Right ventricle myocardium inferior (tissue), 1 donor: ENCODE measurements at regions not wholly inside any gene's neighbourhood (a gene's known extent, or its start where the extent isn't known, plus 50 kb on each side); places are given as distances from the start of the nearest gene placed in this dataset.

ENCODE experiments used
- ATAC-seq: fragments of 200-7000 bp; cut with Tn5 transposase; one replicate; pipeline ENCODE4 v1.9.1; 2020; ENCODE audit warnings: mild to moderate bottlenecking, moderate library complexity
- DNase-seq: peaks from one replicate; pipeline ENCODE4 v3.0.0; 2021; ENCODE audit errors: missing footprints
- intact Hi-C: fragments of 100-400 bp; cut with DNase I; formaldehyde crosslinking; loops from one replicate; pipeline ENCODE4 v1.11.0; 2022
- donor health status: DM: no; HTN: yes; CAD: no; lungs with severe emphysema.

DNA sequence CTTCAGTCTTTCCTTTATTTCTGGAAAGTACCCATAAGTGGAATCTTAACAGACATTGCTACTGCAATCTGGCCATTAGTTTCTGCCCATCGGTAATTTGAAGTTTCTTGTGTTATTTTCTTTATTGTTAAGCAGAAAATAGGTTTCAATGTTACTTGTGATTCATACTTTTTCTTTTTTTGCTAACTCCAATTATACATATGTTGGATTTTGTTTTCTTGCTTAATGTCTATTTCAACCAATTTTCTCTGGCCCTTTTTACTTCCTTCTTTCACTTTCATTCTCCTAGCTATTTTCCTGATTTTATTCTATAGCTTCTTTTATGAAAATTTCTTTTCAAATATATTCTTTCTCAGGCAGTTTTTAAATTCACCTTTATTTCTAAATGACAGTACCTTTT, 457.4 kb downstream of the TCERG1L start:
- no peak for ATAC-seq
- no peak for DNase-seq
- intact Hi-C loops = no loop called here

DNA sequence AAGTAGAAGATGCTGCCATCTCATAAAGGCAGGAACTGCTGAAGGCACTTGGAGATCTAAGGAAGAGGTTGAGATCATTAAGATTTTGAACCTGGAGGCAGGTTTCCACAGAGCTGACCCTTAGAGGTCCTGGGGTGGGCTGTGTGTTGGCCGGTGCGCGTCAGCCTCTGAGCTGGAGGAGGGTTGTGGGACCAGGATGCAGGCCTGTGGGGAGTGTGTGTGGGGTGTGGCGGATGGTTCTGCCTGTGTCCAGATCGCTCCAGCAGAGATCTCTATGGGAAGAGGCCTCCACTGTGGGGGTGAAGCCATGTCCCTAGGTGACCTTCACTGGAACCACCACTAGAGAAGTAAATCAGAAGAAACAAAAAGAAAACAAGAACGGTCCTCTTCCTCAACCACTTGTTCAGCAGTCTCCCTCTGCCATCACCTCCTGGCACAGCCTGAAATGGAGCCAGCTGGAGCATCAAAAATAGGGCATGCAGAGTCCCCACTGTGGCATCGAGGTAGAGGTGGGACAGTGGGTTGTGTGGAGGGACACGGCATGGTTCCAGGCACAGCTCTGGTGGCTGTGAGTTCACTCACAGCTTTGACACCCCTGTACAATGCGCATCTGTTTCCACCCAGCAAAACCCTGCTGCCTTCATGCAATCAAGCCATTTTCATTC, 453.8 kb downstream of the TCERG1L start:
- ATAC-seq (no peak), DNase-seq (no peak)
- intact Hi-C loops = no loop called here

DNA sequence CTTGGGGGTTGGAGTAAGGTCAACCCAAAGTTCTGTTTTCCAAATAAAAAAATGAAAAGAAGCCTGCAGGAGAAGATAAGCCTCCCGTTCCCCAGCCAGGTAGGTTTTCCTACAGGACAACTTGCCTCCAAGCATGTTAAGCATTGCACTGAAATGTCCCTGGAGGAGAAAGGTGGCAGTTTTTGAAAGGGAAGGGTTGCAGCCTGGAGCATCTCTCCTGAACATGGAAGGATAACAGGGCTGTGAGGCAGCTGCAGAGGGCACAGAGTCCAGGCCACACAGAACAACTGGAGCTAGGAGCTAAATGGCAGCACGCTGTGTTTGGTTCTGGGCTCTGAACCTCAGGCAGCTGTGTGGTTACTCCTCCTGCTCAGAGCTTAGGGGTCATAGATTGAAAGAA, 452.9 kb downstream of the TCERG1L start:
- intact Hi-C loops = no loop called here
- DNase-seq (no peak), ATAC-seq (no peak)

DNA sequence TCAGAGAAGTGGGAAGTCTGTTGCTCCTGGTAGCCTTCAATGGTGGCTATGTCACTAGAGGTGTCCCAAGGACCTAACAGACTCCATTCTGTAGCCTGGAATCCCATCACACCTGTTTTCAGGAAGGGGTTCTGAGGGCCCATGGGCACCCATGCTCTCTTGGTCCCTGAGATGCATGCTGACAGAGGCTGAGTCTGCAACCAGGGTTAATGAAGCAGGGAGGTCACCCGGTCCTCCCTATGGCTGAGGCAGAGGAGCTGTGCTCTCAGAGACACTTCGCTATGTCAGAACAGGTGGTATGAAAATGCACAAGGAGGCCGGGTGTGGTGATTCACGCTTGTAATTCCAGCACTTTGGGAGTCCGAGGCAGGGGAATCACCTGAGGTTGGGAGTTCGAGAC, 452.1 kb downstream of the TCERG1L start:
- DNase-seq (no peak), ATAC-seq (no peak)
- intact Hi-C loops = no loop called here

DNA sequence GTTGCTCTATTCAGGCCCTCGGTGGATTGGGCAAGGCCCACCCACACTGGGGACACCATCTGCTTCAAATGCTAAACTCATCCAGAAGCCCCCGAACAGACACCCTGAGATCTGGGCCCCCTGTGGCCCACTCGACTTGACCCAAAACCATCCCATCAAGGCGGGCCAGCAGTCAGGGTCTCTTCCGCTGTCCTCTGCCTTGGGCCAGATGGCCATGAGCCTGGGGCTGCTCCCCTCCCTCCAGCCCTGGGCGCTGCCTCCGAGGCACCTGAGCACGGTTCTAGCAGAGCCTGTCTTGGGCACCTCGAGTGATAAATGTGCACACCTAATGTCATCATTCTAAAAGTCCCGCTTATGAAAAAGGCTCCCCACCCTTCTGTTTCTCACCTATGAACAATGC, 449.4 kb downstream of the TCERG1L start:
- intact Hi-C loops = no loop called here
- ATAC-seq = no peak

DNA sequence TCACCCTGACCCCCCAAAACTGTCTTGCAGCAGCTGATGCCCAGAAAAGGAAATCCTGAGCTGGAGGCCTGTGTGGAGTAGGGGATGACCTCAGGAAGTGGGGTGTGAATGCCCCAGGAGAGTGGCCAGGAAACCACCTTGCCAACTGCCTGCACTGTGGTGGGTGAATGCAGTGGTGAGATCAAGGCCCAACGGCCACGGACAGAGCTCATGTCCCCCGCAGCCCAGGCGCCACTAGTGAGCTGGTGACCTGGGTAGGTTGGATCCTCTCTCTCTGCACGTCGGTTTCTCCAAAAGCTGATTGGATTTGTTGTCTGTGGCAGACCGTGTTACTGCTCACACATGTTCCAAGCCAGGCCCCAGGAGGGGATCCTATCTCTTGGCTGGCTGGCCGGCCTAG, 448.9 kb downstream of the TCERG1L start:
- intact Hi-C loops = no loop called here
- DNase-seq = no peak
- ATAC-seq = no peak

More for the DNA sequence above, 449.4 kb downstream of the TCERG1L start:
- no peak for DNase-seq

DNA sequence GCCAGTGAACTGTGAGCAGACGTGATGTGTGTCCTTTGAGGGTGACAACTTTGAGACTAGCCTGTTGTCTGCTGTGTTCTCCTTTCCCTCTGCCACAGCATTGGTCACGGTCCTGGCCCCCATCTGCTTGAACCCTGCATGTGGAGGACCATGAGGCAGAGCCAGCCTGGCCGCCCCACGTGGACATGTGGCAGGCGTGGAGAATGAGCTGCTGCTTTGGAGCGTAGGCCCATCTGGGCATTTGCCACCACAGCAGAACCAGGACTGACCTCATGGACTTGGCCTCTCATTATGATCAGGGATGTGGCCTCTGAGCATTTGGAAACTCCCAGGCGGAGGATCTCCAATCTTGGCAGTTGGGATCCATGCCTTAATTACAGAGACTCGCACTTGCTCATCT, 448.5 kb downstream of the TCERG1L start:
- DNase-seq (no peak), ATAC-seq (no peak)
- intact Hi-C loops = no loop called here

DNA sequence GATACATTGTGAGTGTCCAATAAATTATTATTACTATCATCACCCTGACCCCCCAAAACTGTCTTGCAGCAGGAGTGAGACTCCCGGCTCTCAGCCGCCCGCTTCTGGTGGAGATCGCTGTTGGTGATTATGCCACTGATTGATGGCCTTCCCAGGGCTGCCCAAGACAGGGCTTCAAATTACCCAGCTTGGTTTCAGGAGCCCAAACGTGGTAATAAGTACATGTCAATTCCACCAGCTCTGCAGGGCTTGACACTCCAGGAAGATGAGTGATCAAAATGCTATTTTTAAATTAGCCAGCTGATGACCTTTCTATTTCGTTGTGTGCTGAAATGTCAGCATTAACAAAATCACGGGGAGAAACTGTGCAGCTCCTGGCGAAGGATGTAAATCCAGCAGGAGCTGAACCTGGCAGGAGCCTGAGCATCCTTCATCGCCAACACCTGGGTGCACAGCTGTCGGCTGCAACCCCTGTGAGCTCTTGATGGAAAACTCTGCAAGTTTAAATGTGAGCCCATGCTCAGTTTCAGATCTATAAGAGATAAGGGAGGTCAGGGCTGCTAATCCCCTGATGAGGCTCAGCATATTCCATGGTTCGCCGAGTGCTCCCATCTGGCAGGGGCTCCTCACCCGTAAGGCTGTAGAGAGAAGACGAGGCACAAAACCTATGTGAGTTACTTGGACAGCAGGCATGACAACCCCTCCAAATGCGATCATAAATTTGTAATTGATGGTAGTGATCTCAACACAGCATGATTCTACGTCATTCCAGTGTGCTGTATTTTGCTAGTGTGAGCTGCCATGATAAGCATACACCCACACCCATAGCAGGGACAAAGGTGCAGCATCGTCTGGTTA, 446.3 kb downstream of the TCERG1L start:
- ATAC-seq (no peak), DNase-seq (no peak)
- intact Hi-C loops = no loop called here

DNA sequence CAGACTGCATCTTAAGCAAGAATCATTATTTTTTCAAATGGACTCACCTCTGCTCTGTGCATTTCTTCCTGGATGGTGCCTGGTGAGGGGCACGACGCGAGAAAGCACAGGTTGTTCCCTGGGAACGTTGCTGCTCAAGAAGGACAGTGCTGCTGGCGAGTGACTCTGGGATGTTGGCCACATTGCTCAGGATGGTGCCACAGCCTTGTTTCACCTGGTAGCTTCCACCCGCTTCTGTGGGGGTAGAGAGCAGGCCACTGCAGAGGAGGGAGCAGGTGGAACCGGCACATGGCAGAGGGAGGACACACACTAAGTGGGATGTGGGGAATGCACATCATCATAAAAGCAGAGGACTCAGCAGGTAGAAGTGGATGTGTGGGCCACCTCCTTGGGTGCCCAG, 444.7 kb downstream of the TCERG1L start:
- intact Hi-C loops = no loop called here
- no peak for DNase-seq
- no peak for ATAC-seq

DNA sequence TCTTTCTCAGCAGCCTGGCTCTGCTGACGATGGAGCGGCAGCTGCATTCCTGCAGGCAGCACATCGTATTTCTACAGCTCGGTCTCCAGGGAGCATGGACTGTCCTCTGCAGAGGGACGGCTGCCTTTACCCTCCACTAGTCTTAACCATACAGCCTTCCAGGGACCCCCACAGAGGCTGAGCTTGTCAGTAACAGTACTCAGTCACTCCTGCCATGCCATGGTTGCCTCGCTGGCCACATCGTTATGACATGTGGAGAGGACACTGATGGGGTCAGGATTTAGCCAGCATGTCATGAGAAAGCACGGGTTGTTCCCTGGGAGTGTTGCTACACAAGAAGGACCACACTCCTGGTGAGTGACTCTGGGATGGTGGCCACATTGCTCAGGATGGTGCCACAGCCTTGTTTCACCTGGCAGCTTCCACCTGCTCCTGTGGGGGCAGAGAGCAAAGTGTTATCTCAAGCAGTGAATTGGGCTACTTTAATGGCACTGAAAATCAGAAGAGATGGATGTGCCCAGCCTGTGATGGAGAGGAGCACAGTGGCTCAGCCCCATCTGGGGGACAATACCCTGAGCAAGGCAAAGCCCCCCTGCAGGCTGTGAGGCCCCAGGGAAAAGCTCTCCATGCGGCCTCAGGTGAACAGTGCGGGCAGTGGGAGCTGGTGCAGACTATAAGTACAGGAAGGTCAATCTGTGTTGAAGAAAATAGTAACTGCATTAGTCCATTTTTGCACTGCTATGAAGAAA, 443.9 kb downstream of the TCERG1L start:
- intact Hi-C loops = no loop called here
- no peak for ATAC-seq
- DNase-seq = no peak

DNA sequence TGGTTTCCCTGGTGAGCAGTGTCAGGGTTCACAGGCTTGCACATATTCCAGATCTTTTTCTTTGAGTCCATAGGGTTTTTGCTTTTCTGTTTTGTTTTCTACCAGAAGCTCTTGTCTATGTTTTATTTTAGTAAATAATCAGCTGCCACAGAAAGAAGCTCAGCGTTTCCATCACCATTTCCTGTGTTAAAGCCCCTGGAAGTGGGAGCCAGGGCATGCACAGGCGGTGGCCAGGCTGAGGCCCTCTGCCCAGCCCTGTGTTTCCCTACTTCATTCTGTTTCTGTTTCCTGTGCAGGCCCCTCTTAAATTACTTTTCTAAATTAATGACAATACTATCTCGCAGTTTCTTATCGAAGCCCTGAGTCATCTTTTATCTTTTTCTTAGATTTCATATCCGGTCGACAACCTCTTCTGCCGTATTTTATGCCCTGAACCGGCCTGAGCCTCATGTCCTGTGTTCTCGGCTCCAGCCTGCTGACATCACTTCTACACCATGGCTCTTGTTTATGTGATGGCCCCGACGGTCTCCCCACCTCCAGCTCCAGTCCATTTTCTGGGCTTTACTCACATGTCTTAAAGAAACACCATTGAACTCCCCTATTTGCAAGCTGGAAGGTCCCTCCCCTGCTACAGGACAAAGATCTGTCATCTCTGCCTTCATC, 442.2 kb downstream of the TCERG1L start:
- ATAC-seq = no peak
- intact Hi-C loops = no loop called here
- DNase-seq = no peak

DNA sequence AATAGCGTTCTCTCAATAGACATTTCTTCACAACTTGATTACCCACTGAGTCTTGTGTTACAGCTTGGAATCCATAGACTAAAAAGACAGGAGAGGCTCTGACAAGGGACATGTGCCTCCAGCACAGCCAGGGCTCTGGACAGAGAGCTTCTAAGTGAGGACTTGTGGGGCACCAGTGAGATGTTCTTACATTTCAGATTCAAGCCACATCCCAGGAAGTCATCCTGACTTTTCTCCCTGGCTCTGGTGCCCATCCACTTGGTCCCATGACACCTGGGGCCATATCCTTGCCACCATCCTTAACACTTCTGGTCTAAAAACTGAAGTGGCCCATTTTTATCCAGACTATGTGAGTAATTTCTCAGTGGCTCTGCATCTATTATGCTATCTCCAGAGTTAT, 440.1 kb downstream of the TCERG1L start:
- intact Hi-C loops = no loop called here
- DNase-seq (no peak), ATAC-seq (no peak)

DNA sequence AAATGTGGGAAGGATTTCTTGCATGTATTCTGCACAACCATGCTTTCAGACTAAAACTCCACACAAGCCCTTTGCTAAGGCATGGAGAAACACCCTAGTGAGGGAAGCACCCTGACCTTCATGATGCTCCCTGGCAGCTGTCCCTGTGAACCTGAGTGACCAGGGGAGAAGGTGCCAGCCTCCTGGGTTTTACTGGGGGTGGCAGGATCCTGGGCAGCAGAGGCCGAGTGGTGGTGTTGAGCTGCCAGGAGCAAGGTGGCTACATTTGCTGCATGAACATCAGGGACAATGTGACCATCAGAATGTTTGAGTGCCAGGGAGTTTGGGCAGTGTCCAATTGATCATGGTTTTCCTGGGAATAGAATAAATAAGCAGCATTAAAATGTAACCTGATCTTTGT, 437.9 kb downstream of the TCERG1L start:
- ATAC-seq (no peak), DNase-seq (no peak)
- intact Hi-C loops = no loop called here

DNA sequence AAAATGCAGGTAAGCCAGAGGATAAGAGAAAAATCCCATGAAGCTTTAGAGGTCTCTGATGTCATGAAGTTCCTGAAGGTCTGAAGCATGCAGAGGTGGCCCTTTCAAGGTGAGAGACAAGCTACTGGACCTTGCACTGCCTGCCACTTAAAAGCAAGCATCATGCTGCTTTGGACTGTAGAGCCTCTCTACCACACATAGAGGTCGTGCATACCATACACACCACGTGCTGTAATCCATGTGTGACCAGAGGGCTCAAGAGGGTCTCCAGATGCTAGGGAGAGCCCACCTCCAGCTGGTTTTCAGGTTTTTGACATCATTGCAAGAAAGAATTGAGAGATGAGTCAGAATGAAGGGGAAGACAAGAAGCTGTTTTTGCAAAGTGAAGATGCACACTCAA, 436.4 kb downstream of the TCERG1L start:
- no peak for ATAC-seq
- intact Hi-C loops = no loop called here
- no peak for DNase-seq

DNA sequence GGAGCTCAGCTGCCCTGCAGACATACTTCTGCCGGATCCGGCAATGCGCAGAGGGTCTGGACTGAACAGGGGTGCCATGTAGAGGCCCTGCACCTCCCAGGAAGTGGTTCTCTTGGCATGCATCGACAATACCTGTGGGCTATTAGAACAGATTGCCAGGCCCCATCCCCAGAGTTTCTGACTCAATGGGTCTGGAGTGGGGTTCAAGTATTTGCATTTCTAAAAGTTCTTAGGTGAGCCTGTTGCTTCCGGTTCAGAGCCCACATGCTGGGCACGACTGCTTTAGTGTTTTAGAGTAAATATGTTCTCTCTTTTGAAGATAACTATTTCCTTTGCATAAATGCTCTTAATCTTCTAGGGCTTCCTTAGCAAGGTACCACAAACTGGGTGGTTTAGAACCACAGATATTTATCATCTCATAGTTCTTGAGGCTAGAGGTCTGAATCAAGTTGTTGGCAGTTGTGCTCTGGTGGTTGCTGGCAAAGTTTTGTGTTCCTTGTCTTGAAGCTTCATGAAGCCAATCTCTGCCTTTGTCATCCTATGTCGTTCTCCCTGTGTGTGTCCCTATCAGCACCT, 435.5 kb downstream of the TCERG1L start:
- no peak for DNase-seq
- intact Hi-C loops = no loop called here
- no peak for ATAC-seq

DNA sequence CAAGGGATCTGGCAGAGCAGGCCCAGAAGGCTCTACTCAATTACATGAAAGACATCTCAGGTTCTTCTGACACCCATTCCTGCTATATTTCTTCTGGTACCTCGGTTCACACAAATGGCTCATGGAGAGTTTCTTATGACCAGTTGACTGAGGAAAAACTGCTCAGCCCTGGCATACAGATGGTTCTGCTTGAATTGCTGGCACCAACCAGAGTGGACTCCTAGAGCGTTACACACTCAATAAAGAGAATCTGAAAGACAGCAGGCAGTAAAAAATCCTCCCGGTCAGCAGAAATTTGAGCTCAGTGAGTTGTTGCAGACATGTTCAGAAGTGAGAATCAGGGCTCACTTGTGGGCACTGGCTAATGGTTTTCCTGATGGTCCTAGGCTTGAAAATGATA, 434.4 kb downstream of the TCERG1L start:
- DNase-seq = no peak
- ATAC-seq = no peak
- intact Hi-C loops = no loop called here

DNA sequence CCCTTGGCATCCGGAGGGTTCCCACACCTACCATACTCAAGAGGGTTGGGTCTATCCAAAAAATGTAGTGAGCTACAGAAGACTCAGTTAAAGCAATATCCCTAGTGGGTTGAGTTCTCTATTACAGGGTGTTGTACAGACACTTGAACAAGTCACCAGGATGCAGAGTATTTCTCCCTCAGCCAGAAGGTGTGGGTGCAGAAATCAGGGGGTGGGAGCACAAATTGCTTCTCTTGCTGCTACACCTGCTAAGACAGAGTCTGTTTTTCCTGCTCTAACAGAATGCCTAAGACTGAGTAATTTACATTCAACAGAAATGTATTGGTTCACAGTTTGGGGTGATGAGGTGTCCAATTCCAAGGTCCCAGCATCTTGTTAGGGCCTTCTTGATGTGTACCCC, 433.4 kb downstream of the TCERG1L start:
- DNase-seq (no peak), ATAC-seq (no peak)
- intact Hi-C loops = no loop called here

DNA sequence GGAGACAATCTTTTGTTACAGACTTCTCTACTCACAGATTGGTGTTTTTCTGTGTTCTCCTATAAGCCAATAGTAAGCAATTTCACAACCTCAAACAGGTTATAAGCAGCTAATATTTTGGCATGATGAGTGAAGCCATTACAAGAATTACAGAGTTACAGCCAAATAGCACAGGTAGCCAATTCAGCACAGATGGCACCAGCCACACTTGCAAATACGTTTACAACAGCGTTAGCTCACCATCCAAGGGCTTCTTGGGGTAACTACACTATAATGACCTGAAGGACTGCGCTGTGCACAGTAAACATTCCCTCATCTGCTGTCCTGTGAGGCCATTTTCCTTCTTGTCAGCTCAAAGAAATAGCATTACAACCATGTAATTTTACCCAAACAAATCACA, 428.6 kb downstream of the TCERG1L start:
- intact Hi-C loops = no loop called here
- DNase-seq = no peak
- no peak for ATAC-seq

DNA sequence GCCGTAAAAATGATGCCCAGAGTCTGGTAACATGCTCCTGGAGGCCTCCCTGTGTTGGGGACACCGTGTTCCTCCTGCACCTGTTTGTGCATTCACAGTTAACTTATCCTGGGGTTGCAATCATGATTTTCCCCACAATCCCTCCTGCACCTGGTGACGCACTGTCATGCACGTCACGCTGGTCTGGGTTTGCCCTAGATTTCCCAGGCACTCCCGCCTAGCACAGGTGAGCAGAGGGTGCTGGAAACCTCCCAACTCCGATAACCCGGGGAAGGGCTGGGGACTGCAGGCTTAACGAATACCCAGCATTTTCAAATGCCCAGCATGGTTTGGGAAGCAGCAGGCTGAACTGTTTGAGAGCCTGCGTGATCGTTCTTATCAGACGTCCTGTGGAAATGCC, 427.1 kb downstream of the TCERG1L start:
- intact Hi-C loops = no loop called here
- ATAC-seq (no peak), DNase-seq (no peak)
